Psoas muscle (tissue), 7 donors: ENCODE measurements at regions not wholly inside any gene's neighbourhood (a gene's known extent, or its start where the extent isn't known, plus 50 kb on each side); places are given as distances from the start of the nearest gene placed in this dataset.

Experiments
- ATAC-seq, 4 donors: fragments of 200-7000 bp; cut with Tn5 transposase; one replicate each; pipeline ENCODE4 v1.9.1; 2020; ENCODE audit warnings: moderate library complexity in 3 of 4, mild to moderate bottlenecking in 2 of 4
- DNase-seq, 2 donors: peaks; one replicate each; pipeline ENCODE4 v3.0.0-alpha.2; 2020
- H3K27ac ChIP-seq: fragments of 200-600 bp; one replicate; pipeline ENCODE4 v1.8.0; 2022
- H3K27me3 ChIP-seq, 3 donors: fragments of 200-600 bp in 1 of 3; one replicate each; pipeline versions ENCODE4 v1.6.1 to v1.8.0; 2013 to 2022; ENCODE audit warnings: low read length in 2 of 3, mild to moderate bottlenecking in 2 of 3, moderate library complexity in 1 of 3; ENCODE audit not compliant: insufficient read depth in 3 of 3
- H3K36me3 ChIP-seq, 2 donors: fragments of 200-600 bp in 1 of 2; one replicate each; pipeline versions ENCODE4 v1.6.1 to v1.8.0; 2013 to 2022; ENCODE audit warnings: low read depth in 1 of 2, mild to moderate bottlenecking in 1 of 2, moderate library complexity in 1 of 2; ENCODE audit not compliant: insufficient read depth in 1 of 2
- H3K4me1 ChIP-seq: fragments of 200-600 bp; one replicate; pipeline ENCODE4 v1.8.0; 2022
- H3K4me3 ChIP-seq: fragments of 200-600 bp; one replicate; pipeline ENCODE4 v1.8.0; 2022; ENCODE audit warnings: mild to moderate bottlenecking
- H3K9me3 ChIP-seq: fragments of 200-600 bp; one replicate; pipeline ENCODE4 v1.8.0; 2022
- CTCF ChIP-seq: fragments of 200-600 bp; IDR thresholded peaks from one replicate; pipeline ENCODE4 v1.8.0; 2022; ENCODE audit warnings: antibody characterized with exemption
- WGBS, 3 donors: extraction: QIAGEN DNeasy Blood & Tissue Kit; methylation state at CpG; one replicate each; pipeline versions ENCODE4 v1.1.6 to v1.1.7; 2013; 5-methylcytosine and 5-hydroxymethylcytosine counted together
- intact Hi-C, 2 donors: fragments of 100-400 bp; cut with DNase I; formaldehyde crosslinking; loops; one replicate each; pipeline versions ENCODE4 v1.11.0 to v1.14.2; 2022
- donor health status: healthy with polysubstance abuse.
- donor health status: DM: no; HTN: no; CAD: no; lungs with moderate emphysema.
- donor health status: Bipolar disorder and iron deficiency.
- donor health status: healthy.
- donor health status: DM: yes; HTN: yes; CAD: no.
- donor health status: DM: no; HTN: no; CAD: no.
- donor health status: DM: yes; HTN: yes; CAD: no.

GRCh38 chrX:80246271-80246670 lies 174.0 kb upstream of the TENT5D start:
- WGBS, 3 donors: 27 to 32% (median 30%) methylated on average over 2 of the region's 2 CpGs
- peaks cover 0 to 5% (median 0%) of the 10 kb centered on the region in 3 donors for H3K27me3 ChIP-seq

GRCh38 chrX:80266287-80266686 lies 154.0 kb upstream of the TENT5D start:
- Histone ChIP-seq H3K36me3 (no peaks in the 10 kb centered on the region), H3K4me1 (no peaks in the 10 kb centered on the region), H3K9me3 (no peaks in the 10 kb centered on the region), H3K27me3 (peaks cover 0 to 26% (median 0%) of the 10 kb centered on the region in 3 donors), H3K4me3 (no peak overlapping the region), H3K27ac (no peak overlapping the region)
- ATAC-seq (no peak), DNase-seq (no peak)
- intact Hi-C loops: no loop called here
- WGBS, 3 donors: 65 to 75% (median 66%) methylated on average over 4 of the region's 4 CpGs
- no peak for TF ChIP-seq CTCF

More at GRCh38 chrX:80246271-80246670, 174.0 kb upstream of the TENT5D start:
- no peak for TF ChIP-seq CTCF
- no peaks in the 10 kb centered on the region for H3K4me1 ChIP-seq
- no peak overlapping the region for H3K4me3 ChIP-seq
- intact Hi-C loops: no loop called here
- ATAC-seq (no peak), DNase-seq (no peak)
- H3K27ac ChIP-seq: no peak overlapping the region
- H3K36me3 ChIP-seq: no peaks in the 10 kb centered on the region
- no peaks in the 10 kb centered on the region for H3K9me3 ChIP-seq

- peaks cover 0 to 20% (median 0%) of the 10 kb centered on the region in 3 donors for H3K27me3 ChIP-seq
- H3K27ac ChIP-seq: no peak overlapping the region
- no peaks in the 10 kb centered on the region for H3K36me3 ChIP-seq
- DNase-seq: no peak
- H3K9me3 ChIP-seq: no peaks in the 10 kb centered on the region
- no peak for ATAC-seq
- intact Hi-C loops: no loop called here
- H3K4me3 ChIP-seq: no peak overlapping the region
- no peak for TF ChIP-seq CTCF
- H3K4me1 ChIP-seq: no peaks in the 10 kb centered on the region
Observed at GRCh38 chrX:80266979-80267378, 153.3 kb upstream of the TENT5D start.

GRCh38 chrX:80267790-80268189 lies 152.5 kb upstream of the TENT5D start:
- 43 to 84% (median 61%) methylated on average over 1 of the region's 1 CpG for WGBS, 3 donors
- H3K4me1 ChIP-seq: no peaks in the 10 kb centered on the region
- H3K27ac ChIP-seq: no peak overlapping the region
- H3K36me3 ChIP-seq: no peaks in the 10 kb centered on the region
- ATAC-seq (no peak), DNase-seq (no peak)
- no peak for TF ChIP-seq CTCF
- no peak overlapping the region for H3K4me3 ChIP-seq
- intact Hi-C loops: no loop called here
- no peaks in the 10 kb centered on the region for H3K9me3 ChIP-seq
- peaks cover 0 to 21% (median 0%) of the 10 kb centered on the region in 3 donors for H3K27me3 ChIP-seq

- no peak for TF ChIP-seq CTCF
- ATAC-seq (no peak), DNase-seq (no peak)
- no peaks in the 10 kb centered on the region for H3K9me3 ChIP-seq
- no peak overlapping the region for H3K27ac ChIP-seq
- 55 to 68% (median 57%) methylated on average over 2 of the region's 2 CpGs for WGBS, 3 donors
- no peaks in the 10 kb centered on the region for H3K27me3 ChIP-seq
- no peaks in the 10 kb centered on the region for H3K36me3 ChIP-seq
- intact Hi-C loops: no loop called here
- no peaks in the 10 kb centered on the region for H3K4me1 ChIP-seq
- no peak overlapping the region for H3K4me3 ChIP-seq
Observed at GRCh38 chrX:80282535-80282934, 137.7 kb upstream of the TENT5D start.
